ENCODE measurements at regions not wholly inside any gene's neighbourhood (a gene's known extent, or its start where the extent isn't known, plus 50 kb on each side); places are given as distances from the start of the nearest gene placed in this dataset.

GRCh38 chr7:46480619-46481018 is 559.5 kb upstream of the IGFBP3 start:
- ChIA-PET RAD21 (ENCODE audit: unreplicated experiment) (no interaction called here), POLR2A (no interaction called here), CTCF (no interaction called here), SMC1A (ENCODE audit: uncharacterized antibody, unreplicated experiment) (no interaction called here)
- TF ChIP-seq ZNF207 (IDR thresholded peaks at IDR 0.05; ENCODE audit: borderline replicate concordance) (no peak), ZBTB4 (CRISPR knock-in tag; IDR thresholded peaks at IDR 0.05) (no peak), FOXM1 (IDR thresholded peaks at IDR 0.05; ENCODE audit: low read depth, low read length) (no peak), IRF3 (IDR thresholded peaks at IDR 0.05) (no peak)
- no TSS peak for BruUV-seq (replicated peaks)
- FAIRE-seq (no peak), DNase-seq (ENCODE audit: low read depth, low spot score) (no peak), ATAC-seq (no peak)
- Histone ChIP-seq H3K4me3 (no peak overlapping the region), H3K4me2 (ENCODE audit: control insufficient read depth, insufficient read depth) (no peak overlapping the region), H3K9ac (ENCODE audit: control insufficient read depth, insufficient read depth, low read length) (no peak overlapping the region), H3K27ac (ENCODE audit: control insufficient read depth, insufficient read depth) (no peak overlapping the region), H4K20me1 (ENCODE audit: control insufficient read depth, insufficient read depth) (no peaks in the 10 kb centered on the region), H3K27me3 (replicated peaks in 1 of 2; ENCODE audit: control insufficient read depth in 2 of 2, insufficient read depth in 2 of 2, low read length in 1 of 2) (no peaks in the 10 kb centered on the region), H3K36me3 (ENCODE audit: control insufficient read depth in 2 of 2, insufficient read depth in 2 of 2, low read length in 1 of 2) (no peaks in the 10 kb centered on the region), H2AFZ (ENCODE audit: control insufficient read depth, low read depth, low read length) (no peak overlapping the region), H3K79me2 (ENCODE audit: control insufficient read depth, insufficient read depth, low read length) (no peaks in the 10 kb centered on the region), H3K4me1 (ENCODE audit: control insufficient read depth, insufficient read depth, low read length) (no peaks in the 10 kb centered on the region), H3K9me3 (replicated peaks; ENCODE audit: control insufficient read depth, insufficient read depth, low read length) (no peaks in the 10 kb centered on the region; the same call in 2 of the 3 replicates)
- intact Hi-C loops (cut with micrococcal nuclease; ENCODE audit: unreplicated experiment), result no loop called here
- in situ Hi-C loops (cut with MboI), result no loop called here
- WGBS (ENCODE audit: insufficient coverage, insufficient replicate concordance, low lambda C conversion rate, missing lambda C conversion rate), result 0% methylated on average over 2 of the region's 2 CpGs
